GM03348 (cell line): ENCODE measurements at regions not wholly inside any gene's neighbourhood (a gene's known extent, or its start where the extent isn't known, plus 50 kb on each side); places are given as distances from the start of the nearest gene placed in this dataset.
"Not testable (repeated sequence)": the region's sequence is repeated elsewhere in the genome, so short reads cannot be mapped to it uniquely, and the experiment has no call there.

Source experiments
- DNase-seq: peaks from one replicate; pipeline ENCODE4 v3.0.0; 2012; ENCODE audit warnings: low spot score

DNA sequence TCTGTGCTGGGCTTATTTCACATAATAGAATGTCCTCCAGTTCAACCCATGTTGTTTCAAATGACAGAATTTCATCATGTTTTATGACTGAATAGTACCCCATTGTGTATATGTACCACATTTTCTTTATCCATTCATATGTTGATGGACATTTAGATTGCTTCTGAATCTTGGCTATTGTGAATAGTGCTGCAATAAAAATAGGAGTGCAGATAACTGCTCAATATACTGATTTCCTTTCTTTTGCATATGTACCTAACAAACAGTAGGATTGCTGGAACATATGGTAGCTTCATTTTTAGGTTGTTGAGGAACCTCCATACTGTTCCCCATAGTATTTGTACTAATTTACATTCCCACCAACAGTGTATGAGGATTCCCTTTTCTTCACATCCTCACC, 491.1 kb downstream of the BRINP3 start:
- no peak for DNase-seq

DNA sequence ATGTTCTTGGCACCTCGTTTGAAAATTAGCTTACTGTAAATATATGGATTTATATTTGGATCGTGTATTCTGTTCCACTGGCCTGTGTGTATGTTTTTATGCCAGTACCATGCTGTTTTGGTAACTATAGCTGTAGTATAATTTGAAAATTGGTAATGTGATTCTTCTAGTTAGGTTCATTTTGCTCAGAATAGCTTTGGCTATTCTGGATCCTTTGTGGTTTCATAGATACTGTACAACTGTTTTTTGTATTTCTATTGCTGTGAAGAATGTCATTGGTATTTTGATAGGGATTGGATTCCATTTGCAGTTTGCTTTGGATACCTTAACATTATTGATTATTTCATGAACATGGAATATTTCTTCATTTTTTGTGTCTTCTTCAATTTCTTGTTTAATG, 490.2 kb downstream of the BRINP3 start:
- DNase-seq, result no peak

DNA sequence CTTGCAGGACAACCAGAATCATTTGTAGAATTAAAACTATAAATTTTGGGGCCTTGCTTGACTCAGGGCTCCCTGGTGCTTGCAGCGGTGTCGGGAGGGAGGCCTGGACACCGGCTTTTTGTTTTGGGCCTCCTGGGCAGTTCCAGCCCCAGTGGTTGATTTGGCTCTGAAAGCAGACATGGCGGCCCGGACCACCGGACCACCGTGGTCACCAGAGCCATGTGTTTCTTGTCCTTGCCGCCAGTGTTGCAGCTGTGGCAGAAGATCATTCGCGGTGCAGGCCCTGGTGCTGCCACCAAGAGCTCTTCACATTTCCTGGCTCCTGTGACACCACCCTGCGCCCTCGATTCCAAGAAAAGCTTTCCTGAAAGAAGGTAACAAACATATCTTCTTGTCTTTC, 484.8 kb downstream of the BRINP3 start:
- no peak for DNase-seq

DNA sequence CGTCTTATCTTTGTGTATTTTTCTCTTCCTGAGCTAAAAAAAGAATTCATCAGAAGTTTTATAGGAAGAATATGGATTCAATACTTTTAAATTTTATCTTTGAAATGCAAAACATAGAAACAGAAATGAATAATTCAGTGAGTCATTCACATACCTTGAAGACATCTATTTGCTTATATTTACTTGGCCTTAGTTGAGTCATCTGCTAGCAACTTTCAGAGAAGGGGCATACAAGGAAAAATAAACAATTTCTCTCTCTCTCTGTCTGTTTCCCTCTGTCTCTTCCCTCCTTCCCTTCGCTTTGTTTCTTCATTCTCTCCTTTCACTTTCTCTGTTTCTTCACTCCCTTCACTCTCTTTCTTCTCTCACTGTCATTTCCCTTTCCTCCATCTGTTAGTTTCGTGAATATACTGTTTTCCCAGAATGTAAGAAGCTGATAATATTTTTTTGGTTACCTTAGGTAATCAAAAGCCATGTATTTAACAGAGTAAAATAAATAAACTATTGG, 477.2 kb downstream of the BRINP3 start:
- no peak for DNase-seq

DNA sequence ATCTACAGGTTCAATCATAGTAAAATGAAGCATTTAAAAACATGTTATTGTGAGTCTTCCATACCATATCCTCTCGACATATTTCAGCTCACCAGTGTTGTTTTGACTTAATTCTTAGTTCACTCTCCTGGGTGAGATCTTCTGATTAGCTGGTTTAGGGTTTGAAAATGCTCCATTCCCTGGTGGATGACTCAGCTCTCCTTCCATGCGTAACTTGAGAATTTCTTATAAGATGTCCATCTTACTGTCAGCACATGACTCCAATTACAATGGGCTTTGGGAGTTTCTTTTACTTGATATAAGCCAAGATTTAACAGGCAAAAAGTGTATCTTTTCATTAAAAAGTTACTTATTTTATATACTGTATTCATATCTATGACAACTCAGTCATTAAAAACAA, 476.5 kb downstream of the BRINP3 start:
- no peak for DNase-seq

DNA sequence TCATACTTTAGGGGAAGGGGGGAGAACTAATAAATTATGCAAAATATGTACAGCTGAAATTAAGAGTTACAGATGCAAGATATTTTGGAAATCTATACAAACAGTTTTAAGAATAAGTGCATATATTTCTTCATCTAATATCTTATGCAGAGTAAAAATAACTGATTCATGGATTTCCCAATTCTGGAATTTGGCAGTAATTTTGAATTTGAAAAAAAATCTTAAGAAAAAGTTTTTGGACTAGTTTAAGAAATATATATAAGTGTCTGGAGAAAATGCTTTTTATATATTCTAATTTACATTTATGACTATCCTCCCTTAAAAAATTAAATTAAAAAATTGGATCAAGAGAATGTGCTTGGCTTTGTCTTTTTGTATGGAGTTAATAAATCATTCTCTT, 474.3 kb downstream of the BRINP3 start:
- no peak for DNase-seq

DNA sequence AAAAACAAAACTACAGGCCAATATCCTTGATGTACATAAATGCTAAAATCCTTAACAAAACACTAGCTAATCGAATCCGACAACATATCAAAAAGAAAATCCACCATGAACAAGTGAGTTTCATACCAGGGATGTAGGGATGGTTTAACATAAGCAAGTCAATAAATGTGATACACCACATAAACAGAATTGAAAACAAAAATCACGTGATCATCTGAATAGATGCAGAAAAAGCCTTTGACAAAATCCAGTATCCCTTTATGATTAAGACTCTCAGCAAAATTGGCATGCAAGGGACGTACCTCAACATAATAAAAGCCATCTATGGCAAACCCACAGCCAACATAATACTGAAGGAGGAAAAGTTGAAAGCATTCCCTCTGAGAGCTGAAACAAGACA, 466.1 kb downstream of the BRINP3 start:
- no peak for DNase-seq

DNA sequence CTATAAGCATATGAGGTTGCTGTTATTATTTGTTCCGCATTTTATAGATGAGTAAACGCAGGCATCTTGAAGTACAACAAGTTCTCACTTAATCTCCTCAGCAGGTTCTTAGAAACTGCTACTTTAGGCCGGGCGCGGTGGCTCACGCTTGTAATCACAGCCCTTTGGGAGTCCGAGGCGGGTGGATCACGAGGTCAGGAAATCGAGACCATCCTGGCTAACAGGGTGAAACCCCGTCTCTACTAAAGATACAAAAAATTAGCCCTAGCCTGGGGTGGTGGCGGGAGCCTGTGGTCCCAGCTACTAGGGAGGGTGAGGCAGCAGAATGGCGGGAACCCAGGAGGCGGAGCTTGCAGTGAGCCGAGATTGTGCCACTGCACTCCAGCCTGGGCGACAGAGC, 458.5 kb downstream of the BRINP3 start:
- not testable (repeated sequence) for DNase-seq

DNA sequence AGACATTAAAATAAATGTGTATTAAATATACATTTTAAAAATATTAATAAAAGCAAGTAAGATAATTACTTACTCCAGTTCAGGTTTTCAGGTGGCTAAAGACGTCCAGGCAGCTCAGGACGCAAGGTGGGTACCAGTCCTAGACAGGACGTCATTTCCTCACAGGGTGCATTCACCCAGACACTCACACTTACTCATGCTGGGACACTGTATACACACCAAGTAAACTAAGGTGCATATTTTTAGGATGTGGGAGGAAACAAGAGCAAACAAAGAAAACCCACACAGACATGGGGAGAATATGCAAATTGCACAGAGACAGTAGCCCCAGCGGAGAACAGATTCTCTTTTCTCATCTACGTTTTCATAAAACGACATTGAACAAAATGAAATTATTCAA, 457.9 kb downstream of the BRINP3 start:
- DNase-seq, result no peak

DNA sequence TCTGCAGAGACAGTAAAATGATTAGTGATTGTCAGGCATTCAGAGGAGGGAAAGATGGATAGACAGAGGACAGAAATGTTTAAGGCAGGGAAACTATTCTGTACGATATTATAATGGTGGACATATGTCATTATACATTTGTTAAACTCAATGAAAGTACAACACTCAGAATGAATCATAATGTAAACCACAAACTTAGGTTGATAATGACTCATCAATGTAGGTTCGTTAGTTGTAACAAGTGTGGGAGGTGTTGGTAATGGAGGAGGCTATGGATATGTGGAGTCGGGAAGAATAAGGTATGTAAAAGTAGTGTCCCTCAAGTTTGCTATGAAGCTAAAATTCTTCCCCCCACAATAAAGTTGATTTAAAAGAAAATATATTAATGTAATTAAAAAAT, 455.0 kb downstream of the BRINP3 start:
- no peak for DNase-seq

DNA sequence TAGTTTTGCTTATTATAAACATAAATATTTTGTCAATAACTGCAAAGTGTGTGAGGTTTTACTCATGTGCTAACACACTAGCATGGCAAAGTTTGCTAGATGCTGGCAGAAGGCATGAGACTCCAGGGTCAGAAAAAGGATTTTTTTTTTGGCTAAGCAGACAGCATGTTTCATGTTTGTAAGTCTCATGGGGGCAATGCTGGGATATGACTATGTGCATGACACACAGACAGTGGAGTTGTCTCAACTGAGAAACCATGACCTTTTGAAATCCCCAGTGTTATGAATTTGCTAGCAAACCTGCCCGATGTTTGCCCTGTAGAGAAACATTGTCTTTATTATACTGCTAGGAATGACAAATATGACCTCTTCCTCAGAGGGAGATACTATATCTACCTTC, 448.2 kb downstream of the BRINP3 start:
- no peak for DNase-seq

DNA sequence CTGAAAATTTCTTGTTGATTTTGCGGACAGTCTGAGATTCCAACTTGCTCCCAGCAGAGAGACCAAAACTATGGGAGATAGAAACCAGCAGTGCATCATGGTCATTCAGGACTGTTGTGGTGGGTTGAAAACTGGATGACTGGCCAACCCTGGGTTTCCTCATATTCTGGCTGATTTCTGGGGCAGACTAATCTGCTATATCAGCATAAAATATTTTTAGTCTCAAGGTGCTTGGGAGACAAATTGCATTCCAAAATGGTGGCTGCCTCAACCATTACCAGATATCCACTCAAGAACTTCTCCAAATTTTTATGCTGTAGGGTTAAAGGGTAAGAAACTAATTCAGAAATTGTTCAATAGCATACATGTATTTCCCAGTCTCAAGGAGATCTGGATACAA, 434.0 kb downstream of the BRINP3 start:
- no peak for DNase-seq

DNA sequence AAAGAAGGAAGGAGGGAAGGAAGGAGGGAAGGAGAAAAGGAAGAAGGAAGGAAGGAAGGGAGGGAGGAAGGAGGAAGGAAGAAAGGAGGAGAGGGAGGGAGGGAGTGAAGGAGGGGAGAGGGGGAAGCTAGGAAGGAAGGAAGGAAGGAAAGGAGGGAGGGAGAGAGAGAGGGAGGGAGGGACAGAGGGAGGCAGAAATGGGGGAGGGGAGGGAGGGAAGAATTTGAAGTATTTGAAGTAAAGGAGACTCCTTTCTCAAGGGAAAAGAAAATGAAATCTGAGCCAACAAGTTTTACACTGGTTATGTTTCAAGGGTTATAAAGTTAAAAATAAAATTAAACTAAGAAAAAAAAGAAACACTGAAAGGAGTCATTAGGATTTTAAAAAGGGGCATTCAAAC, 431.4 kb downstream of the BRINP3 start:
- no peak for DNase-seq
